Peyer's patch (tissue), 4 donors: ENCODE measurements at regions not wholly inside any gene's neighbourhood (a gene's known extent, or its start where the extent isn't known, plus 50 kb on each side); places are given as distances from the start of the nearest gene placed in this dataset.

Source experiments
- DNase-seq, 3 donors: peaks; one replicate each; pipeline ENCODE4 v3.0.0-alpha.2; 2017 to 2019
- H3K27ac ChIP-seq, 4 donors: fragments of 200-600 bp; sonication (generic); one replicate each; pipeline ENCODE4 v1.5.1; 2016 to 2019
- H3K27me3 ChIP-seq, 2 donors: fragments of 200-600 bp; sonication (generic); one replicate each; pipeline ENCODE4 v1.5.1; 2019
- H3K36me3 ChIP-seq, 3 donors: fragments of 200-600 bp; sonication (generic); one replicate each; pipeline ENCODE4 v1.5.1; 2016 to 2019
- H3K4me1 ChIP-seq, 4 donors: fragments of 200-600 bp; sonication (generic); one replicate each; pipeline ENCODE4 v1.5.1; 2016 to 2019
- H3K4me3 ChIP-seq, 4 donors: fragments of 200-600 bp; sonication (generic); 1 replicate in 3 of 4; 2 replicates in 1 of 4; pipeline ENCODE4 v1.5.1; 2016 to 2019; ENCODE audit warnings: mild to moderate bottlenecking in 1 of 4
- H3K9me3 ChIP-seq, 4 donors: fragments of 200-600 bp; sonication (generic); one replicate each; pipeline ENCODE4 v1.5.1; 2016 to 2019; ENCODE audit warnings: mild to moderate bottlenecking in 1 of 4
- CTCF ChIP-seq, 6 experiments: fragments of 450-650 bp in 4 of 6; fragments of 200-600 bp in 2 of 6; sonication (generic) in 1 of 6; IDR thresholded peaks; one replicate each; pipeline ENCODE4 v1.5.1; 2017 to 2019; ENCODE audit warnings: antibody characterized with exemption in 6 of 6, mild to moderate bottlenecking in 3 of 6, moderate library complexity in 1 of 6
- POLR2A ChIP-seq, 2 donors: fragments of 450-650 bp; IDR thresholded peaks; one replicate each; pipeline ENCODE4 v1.5.1; 2017; ENCODE audit warnings: antibody characterized with exemption in 2 of 2, mild to moderate bottlenecking in 2 of 2, moderate library complexity in 2 of 2

- H3K27me3 ChIP-seq, result no peaks in the 10 kb centered on the region
- H3K9me3 ChIP-seq, result no peaks in the 10 kb centered on the region
- H3K4me1 ChIP-seq, result no peaks in the 10 kb centered on the region
- no peak overlapping the region for H3K4me3 ChIP-seq
- TF ChIP-seq CTCF (IDR thresholded peaks at IDR 0.05) (no peak), POLR2A (IDR thresholded peaks at IDR 0.05) (no peak)
- H3K36me3 ChIP-seq, result no peaks in the 10 kb centered on the region
- no peak for DNase-seq
- H3K27ac ChIP-seq, result no peak overlapping the region
Observed at GRCh38 chr1:219483530-219483929, 129.4 kb downstream of the ZC3H11B start.

GRCh38 chr1:219480011-219480410 is 132.9 kb downstream of the ZC3H11B start:
- Histone ChIP-seq H3K36me3 (no peaks in the 10 kb centered on the region), H3K27me3 (no peaks in the 10 kb centered on the region), H3K9me3 (no peaks in the 10 kb centered on the region), H3K27ac (no peak overlapping the region), H3K4me1 (no peaks in the 10 kb centered on the region), H3K4me3 (no peak overlapping the region)
- TF ChIP-seq POLR2A (IDR thresholded peaks at IDR 0.05) (no peak), CTCF (IDR thresholded peaks at IDR 0.05) (no peak)
- no peak for DNase-seq

GRCh38 chr1:219478811-219479210 is 134.1 kb downstream of the ZC3H11B start:
- DNase-seq, result no peak
- Histone ChIP-seq H3K27ac (no peak overlapping the region), H3K36me3 (no peaks in the 10 kb centered on the region), H3K27me3 (no peaks in the 10 kb centered on the region), H3K4me1 (no peaks in the 10 kb centered on the region), H3K4me3 (no peak overlapping the region), H3K9me3 (no peaks in the 10 kb centered on the region)
- no peak for TF ChIP-seq POLR2A (IDR thresholded peaks at IDR 0.05)
- no peak for TF ChIP-seq CTCF (IDR thresholded peaks at IDR 0.05)

GRCh38 chr1:219477861-219478260 is 135.0 kb downstream of the ZC3H11B start:
- H3K27ac ChIP-seq, result no peak overlapping the region
- no peak for TF ChIP-seq POLR2A (IDR thresholded peaks at IDR 0.05)
- no peak for TF ChIP-seq CTCF (IDR thresholded peaks at IDR 0.05)
- no peaks in the 10 kb centered on the region for H3K9me3 ChIP-seq
- no peak overlapping the region for H3K4me3 ChIP-seq
- no peaks in the 10 kb centered on the region for H3K4me1 ChIP-seq
- H3K27me3 ChIP-seq, result no peaks in the 10 kb centered on the region
- DNase-seq, result no peak
- no peaks in the 10 kb centered on the region for H3K36me3 ChIP-seq

GRCh38 chr1:219476716-219477115 is 136.2 kb downstream of the ZC3H11B start:
- no peak for TF ChIP-seq POLR2A (IDR thresholded peaks at IDR 0.05)
- no peak for TF ChIP-seq CTCF (IDR thresholded peaks at IDR 0.05)
- Histone ChIP-seq H3K27me3 (no peaks in the 10 kb centered on the region), H3K27ac (no peak overlapping the region), H3K4me3 (no peak overlapping the region), H3K4me1 (no peaks in the 10 kb centered on the region), H3K9me3 (no peaks in the 10 kb centered on the region), H3K36me3 (no peaks in the 10 kb centered on the region)
- DNase-seq, result no peak

- Histone ChIP-seq H3K4me3 (no peak overlapping the region), H3K9me3 (no peaks in the 10 kb centered on the region), H3K27ac (no peak overlapping the region), H3K36me3 (no peaks in the 10 kb centered on the region), H3K27me3 (no peaks in the 10 kb centered on the region), H3K4me1 (no peaks in the 10 kb centered on the region)
- no peak for DNase-seq
- TF ChIP-seq POLR2A (IDR thresholded peaks at IDR 0.05) (no peak), CTCF (IDR thresholded peaks at IDR 0.05) (no peak)
Observed at GRCh38 chr1:219476116-219476515, 136.8 kb downstream of the ZC3H11B start.
